Stimulated activated CD8-positive, alpha-beta memory T cell treated with anti-CD3 and anti-CD28 coated beads, Interleukin-15, amount 100 ng/mL, for 1 hour (primary cell): ENCODE measurements at regions not wholly inside any gene's neighbourhood (a gene's known extent, or its start where the extent isn't known, plus 50 kb on each side); places are given as distances from the start of the nearest gene placed in this dataset.

Experiments
- DNase-seq: peaks from one replicate; pipeline ENCODE4 v3.0.0-alpha.2; 2020; ENCODE audit warnings: low read depth

DNA sequence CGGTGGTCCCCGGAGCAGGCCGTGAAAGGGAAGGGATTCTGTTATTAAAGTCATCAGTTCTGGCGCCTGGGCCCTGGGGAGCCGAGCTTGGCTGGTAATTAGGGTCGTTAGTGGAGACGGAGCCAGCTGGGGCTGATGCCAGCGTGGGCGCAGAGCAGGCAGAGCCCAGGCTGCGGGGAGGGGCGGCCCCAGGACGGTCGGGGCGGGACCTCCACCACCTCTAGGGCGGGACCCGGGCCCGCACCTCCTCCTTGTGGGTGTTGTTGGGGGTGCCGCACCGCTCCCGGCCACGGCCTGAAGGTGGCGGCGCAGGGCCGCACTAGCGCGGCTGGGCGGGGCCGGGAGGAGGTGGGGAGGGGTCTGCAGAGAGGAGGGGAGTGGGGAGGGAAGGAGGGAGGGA, 470.6 kb downstream of the PTPRU start:
- DNase-seq, result no peak

DNA sequence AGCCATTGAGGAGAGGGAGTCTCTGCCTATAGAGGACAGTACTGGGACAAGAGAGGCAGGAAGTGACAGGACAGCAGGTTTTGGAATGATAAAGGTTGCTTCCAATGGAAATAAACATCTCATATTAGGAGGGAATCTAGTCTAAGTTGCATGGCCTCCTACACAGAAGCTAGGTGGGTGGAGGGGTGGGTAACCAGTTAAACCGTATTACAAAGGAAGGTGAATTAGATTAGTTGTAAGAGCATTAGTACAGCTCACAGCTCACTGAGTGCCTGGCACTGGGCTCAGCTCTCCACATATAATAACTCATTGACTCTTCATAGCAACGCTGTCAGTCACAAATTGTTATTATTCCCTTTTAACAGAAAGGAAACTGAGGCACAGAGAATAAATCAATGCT, 468.1 kb downstream of the PTPRU start:
- DNase-seq, result no peak

DNA sequence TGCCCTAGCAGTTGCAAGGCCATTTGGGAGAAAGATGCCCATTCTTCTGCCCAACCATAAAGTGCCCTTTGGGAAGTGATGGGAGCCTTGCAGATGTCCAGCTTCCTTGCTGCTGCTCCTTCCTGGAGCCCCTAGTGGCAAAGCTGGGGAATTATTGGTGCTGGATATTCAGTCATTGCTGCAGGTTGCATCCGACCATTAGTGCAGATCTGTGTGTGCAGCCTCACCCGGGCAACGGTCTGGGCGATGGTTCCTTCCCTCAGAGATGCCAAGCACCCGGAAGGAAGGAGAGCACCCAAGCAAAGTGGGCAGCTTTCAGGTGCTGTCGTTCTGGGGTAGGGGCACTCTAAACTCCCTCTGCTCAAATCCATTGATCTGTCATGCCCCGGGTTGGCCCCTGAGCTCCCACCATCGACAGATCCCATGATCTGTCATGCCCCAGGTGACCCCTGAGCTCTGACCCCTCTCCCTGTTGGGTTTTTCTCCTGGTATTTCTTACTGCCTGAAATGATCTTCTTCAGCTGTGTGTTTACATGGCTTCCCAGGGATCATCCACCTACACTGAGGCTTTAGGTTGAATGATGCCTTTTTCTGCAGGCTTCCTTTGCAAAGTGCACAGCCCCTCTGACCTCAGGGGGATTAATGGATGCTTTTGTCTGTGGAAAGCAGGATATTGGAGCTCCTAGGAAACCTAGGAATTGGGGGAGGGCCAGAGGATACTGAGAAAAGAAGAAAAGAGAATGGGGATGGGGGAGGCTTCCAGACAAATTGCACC, 467.5 kb downstream of the PTPRU start:
- DNase-seq, result no peak

DNA sequence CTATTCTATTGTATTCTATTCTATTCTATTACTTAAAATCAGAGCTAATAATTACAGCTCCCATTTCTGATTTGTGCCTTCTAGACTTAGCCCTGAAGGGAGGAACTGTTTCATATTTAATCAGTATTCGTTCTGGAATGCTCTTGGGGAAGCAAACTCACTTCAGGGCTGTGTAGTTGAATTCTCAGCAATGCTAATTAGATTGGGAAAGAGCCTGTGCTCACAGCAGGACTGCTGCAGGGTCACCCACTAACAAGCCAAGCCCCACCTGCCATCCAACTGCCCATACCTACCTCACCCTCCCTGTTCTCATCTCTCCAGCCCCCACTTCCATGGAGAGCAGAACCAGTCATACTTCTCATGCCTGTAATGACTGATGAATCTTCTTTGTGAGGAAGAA, 464.2 kb downstream of the PTPRU start:
- no peak for DNase-seq

DNA sequence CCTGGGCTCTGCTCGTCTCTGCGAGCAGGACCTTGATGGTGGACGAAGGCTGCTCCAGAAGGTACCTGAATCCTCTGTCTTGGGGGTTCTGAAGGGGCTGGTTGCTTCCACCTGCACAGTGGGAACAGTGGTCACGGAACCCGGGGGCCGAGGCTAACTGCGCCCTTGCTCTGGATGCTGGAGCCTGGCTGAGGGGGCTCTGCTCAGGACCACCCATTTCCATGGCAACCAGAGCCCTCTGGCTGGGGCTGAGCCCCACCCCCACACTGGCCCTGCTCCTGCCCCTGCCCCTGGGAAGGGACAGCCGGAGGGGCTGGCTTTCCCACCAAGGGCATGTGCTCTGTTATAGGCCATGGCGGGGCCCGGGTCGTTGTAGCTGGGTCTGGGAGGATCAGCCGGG, 462.3 kb downstream of the PTPRU start:
- DNase-seq, result no peak

DNA sequence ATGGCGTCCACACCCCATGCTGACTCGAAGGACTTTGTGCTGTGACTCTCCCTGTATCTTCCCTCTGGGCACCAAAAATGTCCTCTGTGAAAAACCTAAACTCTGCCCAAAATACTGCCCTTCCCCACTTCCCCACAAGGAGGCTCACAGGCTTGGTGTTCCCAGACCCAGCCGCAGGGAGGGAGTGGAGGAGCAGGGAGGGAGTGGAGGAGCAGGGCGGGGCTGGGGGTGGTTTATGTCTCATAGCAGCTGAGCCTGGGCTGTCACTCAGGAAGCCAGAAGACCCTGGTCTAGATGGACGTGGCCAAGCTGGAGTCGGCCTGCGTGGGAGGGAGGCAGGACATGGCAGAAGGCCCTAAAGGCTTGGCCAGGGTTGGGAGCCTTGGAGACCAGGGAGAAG, 461.7 kb downstream of the PTPRU start:
- DNase-seq, result no peak

DNA sequence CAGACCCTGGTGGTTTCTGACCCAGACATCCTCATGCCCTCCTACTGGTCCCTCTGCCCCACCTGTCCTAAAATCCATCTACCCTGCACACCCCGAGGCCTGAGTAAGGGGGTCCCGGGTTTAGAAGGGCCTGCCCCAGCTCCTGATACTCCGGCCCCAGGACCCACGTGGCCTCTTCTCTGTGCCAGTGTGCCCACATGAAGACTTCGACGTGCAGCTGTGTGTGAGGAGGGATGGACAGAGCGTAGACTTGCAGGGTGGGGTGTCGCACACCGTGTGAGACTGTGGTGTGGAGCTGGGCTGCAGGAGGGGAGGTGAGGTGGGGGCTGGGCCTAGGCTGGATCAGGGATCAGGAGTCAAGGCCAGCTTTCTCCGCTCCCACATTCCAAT, 461.1 kb downstream of the PTPRU start:
- DNase-seq, result no peak

DNA sequence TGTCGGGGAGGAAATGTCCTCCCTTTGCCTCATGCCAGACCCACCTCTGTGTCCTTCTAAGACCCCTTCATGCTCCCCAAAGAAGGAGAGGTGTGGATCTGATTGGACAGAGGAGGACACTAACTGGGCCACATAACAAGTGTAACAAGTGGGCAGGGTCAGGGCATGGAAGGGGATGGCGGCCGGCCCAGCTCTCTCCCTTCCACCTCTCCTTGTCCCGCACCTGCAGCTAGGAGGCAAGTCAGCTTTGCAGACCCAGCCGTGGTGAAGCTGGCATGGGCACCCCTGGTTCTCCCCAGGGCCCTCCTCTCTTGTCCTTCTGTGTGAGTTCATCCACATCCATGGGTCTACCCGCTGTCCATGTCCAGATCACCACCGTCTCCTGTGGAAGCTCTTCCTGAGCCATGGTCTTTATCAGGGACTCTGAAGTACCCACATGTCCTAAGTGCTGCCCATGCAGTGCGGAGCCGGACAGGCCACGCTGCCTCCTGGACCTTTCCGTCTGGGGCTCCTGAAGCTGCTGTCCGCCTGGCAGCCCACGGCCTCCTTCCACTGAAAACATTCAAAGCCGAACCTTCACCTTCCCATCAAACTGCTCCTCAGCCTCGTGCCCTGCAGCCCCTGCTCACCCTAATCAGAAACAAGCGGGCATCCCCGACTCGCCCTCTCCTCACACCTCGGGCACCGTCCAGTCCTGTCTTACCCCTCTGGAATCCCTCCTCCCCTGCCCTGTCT, 460.5 kb downstream of the PTPRU start:
- no peak for DNase-seq

DNA sequence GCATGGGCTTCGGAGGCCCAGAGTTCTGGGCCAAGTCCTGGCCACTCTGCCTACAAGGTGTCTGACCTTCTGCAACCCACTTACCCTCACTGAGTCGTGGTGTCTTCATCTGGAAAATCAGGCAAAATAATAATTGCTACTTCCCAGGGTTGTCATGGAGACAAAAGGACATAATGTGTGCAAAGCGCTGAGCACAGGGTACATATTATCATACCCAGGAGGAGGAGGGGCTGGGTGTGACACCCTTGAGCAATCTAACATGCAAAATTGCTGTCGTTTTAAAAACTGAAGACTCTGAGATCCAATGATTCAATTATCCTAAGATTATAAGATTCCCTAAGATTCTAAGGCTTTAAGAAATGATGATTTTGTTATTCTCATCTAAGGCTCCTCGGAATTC, 459.5 kb downstream of the PTPRU start:
- DNase-seq, result no peak

DNA sequence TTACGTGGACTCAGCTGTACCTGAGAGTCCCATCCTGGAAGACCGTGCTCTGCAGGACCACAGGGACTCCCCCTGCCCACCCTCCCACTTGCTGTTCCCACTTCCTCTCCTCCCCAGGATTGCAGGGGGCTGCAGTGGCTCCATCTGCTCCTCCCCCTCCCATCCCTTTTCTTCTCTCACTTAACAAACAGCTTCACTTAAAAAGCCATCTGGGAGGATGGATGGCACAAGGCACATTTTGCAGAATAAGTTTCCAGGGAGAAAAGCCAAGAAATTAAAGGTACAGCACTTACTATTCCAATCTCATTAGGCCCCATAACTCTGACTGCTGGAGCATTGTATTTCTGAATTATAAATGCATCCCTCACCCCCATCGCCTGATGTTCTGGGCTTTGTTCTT, 458.7 kb downstream of the PTPRU start:
- no peak for DNase-seq

DNA sequence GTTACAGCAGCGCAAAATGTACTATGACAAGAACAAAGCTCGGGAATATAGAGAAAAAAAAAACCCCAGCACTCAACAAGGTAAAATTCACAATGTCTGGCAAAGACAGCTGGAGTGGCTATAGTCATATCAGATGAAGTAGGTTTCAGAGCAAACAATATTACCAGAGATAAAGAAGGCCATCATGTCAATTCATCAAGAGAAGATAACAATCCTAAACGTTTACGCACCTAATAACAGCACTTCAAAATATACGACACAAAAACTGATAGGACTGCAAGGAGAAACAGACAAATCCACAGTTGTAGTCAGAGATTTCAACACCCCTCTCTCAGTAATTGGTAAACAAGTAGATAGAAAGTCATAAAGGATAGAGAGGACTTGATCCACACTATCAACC, 455.2 kb downstream of the PTPRU start:
- no peak for DNase-seq

DNA sequence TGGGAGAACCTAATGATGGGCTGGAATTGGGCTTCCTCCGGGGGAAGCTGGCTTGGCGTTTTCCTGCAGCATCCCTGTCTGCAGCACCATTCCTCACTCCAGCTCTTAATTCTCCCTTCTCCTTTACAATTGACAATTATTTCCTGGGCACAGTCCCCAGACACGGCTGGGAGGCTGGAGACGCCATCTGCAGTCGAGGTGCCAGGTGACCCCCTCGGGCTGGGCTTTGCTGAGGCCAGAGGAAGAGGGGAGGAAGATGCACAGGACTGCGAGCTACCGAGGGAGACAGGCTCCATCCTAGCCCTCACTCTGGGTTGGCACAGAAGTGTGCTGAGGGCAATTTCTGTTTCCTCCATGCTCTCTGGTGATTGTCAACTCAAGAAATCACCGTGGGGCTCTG, 453.8 kb downstream of the PTPRU start:
- no peak for DNase-seq

DNA sequence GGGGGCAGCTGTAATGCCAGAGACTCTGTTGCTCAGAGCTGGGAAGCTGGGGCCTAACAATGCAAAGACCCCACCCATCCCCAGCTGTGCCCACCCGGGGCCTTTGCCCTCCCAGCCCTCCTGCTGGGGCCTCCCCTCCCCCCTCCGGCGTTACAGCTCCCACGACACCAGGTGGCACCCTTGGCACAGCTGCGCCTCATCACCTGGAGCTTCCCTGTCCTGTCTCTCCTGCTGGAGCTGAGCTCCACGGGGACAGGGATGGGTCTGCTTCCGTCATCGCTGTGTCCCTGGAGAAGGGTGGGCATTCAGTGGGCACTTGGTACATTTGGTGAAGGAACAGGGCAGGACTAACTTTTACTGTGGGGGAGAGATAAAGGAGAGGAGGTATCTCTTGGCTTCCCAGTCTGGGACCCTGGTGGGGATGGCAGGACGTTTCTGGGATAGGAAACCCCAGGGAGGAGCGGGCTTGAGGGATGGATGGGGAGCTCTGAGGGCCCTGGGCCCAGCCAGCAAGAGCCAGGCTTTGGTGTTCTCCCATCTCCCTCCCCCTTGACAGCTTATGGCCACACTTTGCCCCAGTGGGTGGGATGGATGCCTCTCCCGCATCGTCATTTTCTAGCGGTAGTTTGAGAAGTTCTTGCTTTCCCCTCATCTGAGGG, 453.2 kb downstream of the PTPRU start:
- DNase-seq, result no peak

DNA sequence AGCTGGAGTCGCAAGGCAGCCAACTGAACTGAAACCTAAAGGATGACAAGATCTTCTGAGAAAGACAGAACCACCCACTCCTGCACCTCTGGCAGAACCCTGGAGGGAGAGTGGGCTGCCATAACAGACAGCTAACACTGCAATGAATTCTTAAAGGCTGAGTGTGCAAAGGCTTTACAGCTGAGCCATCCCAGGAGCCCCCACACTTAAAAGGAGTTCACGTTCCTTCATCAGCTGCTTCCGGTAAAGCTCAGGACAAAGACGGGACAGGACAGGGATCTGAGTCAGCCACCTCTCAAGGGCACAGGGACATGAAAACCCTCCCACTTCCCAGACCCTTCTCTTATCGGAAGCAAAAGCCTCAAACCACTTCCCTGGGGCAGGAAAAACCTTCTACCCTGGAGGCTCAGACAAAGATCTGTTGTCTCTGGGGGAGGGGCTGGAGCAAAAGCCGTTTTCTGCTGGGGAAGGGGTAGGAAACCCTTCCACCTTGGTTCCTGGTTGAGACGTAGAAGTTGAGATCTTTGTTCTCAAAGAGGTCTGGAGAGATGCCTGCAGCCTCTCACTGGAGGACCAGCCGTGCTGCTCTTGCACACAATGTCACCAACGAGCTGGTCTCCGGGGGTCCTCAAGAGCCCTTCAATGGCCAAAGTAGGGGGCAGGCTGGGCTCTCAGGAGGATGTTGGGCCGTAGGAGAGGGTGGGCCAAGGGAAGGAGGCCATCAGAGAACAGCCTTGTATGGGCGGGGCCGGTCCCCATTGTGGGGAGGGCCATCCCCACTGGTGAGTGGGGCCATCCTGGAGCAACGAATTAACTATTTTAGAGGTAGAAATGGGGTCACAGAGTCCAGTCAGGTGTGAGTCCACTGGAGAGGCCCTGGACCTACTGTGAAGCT, 452.4 kb downstream of the PTPRU start:
- DNase-seq, result no peak

DNA sequence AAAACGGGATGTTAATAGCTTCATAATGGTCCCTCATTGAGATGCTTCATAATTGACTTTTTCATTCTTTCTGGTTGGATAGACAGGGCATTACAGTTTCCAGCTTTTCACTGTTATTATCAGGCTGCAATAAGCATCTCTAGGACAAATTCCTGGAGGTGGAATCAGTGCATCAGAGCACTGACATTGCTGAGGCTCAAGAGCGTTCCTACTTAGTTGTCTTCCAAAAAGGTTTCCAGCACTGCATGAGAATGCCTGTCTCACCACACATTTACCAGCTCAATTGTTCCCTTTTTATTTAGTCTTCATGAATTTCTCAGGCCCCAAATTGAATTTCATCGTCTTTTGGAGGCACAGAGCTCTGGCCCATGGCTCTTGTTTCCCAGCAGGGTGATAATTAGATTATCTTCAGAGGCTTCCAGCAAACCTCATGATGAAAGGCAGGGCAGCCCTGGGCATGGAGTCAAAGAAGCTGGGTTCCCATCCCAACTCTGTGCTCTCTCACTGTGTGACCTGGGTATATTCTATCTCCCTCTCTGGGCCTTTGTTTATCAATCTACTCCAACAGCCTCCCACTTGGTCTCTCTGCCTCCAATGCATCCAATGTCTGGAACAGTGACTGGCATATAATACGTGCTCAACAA, 451.4 kb downstream of the PTPRU start:
- DNase-seq, result no peak

DNA sequence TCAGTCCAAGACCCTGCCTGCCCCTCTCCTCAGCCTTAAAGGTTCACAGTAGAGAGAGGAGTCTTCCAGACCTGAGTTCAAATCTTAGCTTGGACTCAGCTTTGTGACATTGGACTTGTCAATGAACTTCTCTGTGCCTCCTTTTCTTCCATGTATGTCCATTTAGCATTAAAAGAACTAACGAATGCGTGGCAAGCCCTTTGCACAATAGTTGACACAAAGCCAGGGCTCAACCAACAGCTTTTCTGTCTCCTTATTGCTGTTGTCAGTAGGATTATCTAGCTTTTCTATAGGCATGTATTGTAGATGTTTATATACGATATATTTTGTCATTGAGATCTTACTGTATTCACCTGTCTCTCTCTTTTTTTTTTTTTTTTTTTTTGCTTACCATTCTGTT, 450.8 kb downstream of the PTPRU start:
- DNase-seq, result no peak

DNA sequence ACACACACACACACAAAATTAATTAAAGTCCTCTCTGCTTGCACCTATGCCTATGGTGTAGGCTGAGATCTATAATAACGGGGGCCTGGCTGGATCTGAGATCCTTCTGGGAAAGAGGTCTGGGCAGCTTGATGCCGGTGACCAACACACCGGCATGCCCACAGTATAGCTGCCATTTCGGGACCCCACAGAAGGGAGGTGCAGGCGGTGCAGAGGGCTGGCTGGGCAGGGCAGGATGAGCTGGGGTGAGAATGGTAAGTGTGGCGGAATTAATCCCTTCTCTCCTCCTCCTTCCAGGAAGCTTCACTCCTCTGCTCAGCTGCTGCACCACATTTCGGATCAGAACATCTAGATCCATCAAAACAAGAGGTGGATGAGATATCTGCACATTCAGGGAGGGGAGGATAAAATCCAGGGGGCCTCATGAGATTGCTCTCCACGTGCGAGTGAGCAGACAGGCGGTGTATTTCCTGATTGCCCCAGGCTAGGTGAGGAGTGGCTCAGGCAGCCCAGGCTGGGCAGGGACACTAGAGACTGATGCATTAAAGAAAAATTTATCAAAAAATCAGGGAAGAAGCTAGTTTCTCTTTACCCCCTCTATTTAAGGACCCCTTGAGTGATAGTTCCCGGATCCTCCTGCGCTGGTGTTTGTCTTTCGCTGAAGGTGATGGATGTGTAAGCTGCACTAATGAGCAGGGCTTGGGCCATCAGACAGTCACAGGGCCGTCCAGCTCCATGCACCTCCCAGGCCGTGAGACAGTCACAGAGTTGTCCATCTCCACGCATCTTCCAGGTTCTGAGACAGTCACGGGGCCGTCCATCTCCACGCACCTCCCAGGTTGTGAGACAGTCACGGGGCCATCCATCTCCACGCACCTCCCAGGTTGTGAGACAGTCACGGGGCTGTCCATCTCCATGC, 449.9 kb downstream of the PTPRU start:
- no peak for DNase-seq

DNA sequence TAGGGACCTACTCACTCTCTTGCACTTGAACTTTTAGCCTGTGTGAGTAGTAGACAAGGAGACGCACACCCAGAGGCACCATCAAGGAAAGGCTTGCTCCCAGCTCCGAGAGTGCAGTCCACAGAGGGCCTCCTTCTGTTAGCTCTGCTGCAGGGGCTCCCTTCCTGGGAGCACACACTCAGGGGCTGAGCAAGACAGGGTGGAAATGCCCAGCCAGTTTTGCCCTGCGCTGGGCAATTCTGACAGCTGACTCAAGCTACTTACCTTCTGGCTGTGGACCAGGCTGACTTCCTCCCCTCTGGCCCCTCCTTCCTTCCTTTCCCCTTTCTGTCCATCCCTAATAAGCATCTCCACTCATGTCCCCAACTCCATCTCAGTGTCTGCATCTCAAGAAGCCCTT, 449.1 kb downstream of the PTPRU start:
- no peak for DNase-seq

DNA sequence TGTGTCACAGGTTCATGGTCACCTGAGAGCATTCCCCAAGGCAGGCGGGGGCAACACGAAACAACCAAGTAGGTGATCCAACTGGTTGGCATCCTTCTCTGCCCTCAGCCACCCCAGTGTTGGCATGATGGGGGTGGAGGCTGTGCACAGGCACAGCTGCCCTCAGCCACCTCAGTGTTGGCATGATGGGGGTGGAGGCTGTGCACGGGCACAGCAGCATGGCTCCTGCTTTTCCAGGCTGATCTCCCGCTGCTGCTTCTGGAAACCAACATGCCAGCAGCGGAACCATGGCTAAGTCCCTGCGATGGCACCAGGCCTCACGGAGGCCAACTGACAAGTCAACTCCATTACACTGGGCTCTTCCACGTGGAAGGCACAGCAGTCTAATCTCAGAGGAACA, 447.8 kb downstream of the PTPRU start:
- no peak for DNase-seq

DNA sequence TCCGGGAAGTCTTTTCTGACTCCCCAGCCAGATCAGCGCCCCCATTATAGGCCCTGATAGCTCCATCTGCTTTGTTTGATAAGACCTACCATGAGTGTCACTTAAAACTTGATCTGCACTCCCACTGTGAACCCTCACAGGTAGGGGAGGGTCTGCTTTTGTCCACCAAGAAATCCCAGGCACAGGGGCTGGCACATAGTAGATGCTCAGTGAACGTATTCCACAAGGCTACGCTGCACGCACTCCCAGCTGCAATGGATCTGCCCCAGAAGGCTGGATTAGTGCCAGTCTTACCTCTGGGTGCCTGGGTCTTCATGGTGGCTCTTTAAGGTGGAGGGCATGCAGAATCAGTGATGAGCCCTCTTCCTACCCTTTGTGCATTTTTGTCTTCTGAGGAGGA, 447.1 kb downstream of the PTPRU start:
- no peak for DNase-seq

DNA sequence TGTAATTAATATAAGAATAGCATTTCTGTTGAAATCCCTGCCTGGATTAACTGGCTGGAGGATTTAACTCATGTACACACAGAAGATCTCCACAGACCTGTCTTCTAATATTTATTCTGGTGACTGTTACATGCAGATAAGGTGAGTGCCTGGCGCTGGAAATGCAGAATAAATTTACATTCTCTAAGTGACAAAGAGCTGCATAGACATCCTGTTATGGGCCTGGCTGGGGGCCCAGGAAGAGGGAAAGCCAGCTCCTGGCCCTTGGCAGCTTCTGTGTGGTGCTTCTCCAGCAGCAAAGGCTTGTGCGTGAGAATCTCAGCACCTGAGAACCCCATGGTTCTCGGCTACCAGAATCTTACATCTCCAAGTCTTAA, 446.6 kb downstream of the PTPRU start:
- no peak for DNase-seq
